ENCODE measurements at regions not wholly inside any gene's neighbourhood (a gene's known extent, or its start where the extent isn't known, plus 50 kb on each side); places are given as distances from the start of the nearest gene placed in this dataset.

GRCh38 chr2:145777297-145777696 lies 1257.4 kb upstream of the ZEB2 start:
- TF ChIP-seq GABPA (IDR thresholded peaks at IDR 0.05; ENCODE audit: low read depth), result no peak
- no peak for TF ChIP-seq CTCF (IDR thresholded peaks at IDR 0.05; ENCODE audit: insufficient read depth, low read length)
- TF ChIP-seq POLR2AphosphoS5 (IDR thresholded peaks at IDR 0.05; ENCODE audit: low read depth), result no peak

Data from HL-60 (cell line).